Mammary epithelial cell (primary cell): ENCODE measurements at regions not wholly inside any gene's neighbourhood (a gene's known extent, or its start where the extent isn't known, plus 50 kb on each side); places are given as distances from the start of the nearest gene placed in this dataset.

Source experiments
- CTCF ChIP-seq, 2 donors: IDR thresholded peaks in 1 of 2; conservative IDR thresholded peaks in 1 of 2; 2 replicates each; pipeline ENCODE4 v1.5.1; 2011 to 2012; ENCODE audit warnings: inconsistent platforms in 2 of 2, low read length in 2 of 2, mild to moderate bottlenecking in 2 of 2, control low read depth in 1 of 2, low read depth in 1 of 2; ENCODE audit not compliant: insufficient read depth in 1 of 2; ENCODE audit errors: extremely low read depth in 1 of 2
- EZH2 ChIP-seq: IDR thresholded peaks from 2 replicates; pipeline ENCODE4 v1.6.1; 2012; ENCODE audit warnings: low read length, inconsistent platforms, borderline replicate concordance

GRCh38 chr2:175732531-175732930, 269.5 kb downstream of the LNPK start:
- TF ChIP-seq CTCF (conservative IDR thresholded peaks at IDR 0.05 in 1 of 2, IDR thresholded peaks at IDR 0.05 in 1 of 2; ENCODE audit: extremely low read depth in 1 of 2, insufficient read depth in 1 of 2, low read depth in 1 of 2, low read length in 2 of 2) = no peak
- no peak for TF ChIP-seq EZH2
